ENCODE measurements at regions not wholly inside any gene's neighbourhood (a gene's known extent, or its start where the extent isn't known, plus 50 kb on each side); places are given as distances from the start of the nearest gene placed in this dataset.

GRCh38 chr16:52597772-52598483 lies 51.0 kb upstream of the TOX3 start (continued):
- 0 out of 2 replicates have a peak, but pooled peaks have one; percentile 14 for TF ChIP-seq ZNF318 (CRISPR knock-in tag; IDR thresholded peaks at IDR 0.05)
- no peak for TF ChIP-seq GPBP1L1 (CRISPR knock-in tag; IDR thresholded peaks at IDR 0.05)
- TF ChIP-seq ZNF709 (CRISPR knock-in tag; IDR thresholded peaks at IDR 0.05), result no peak
- no peak for TF ChIP-seq ZNF225 (CRISPR knock-in tag; IDR thresholded peaks at IDR 0.05)
- TF ChIP-seq SNAPC5 (CRISPR knock-in tag; IDR thresholded peaks at IDR 0.05; ENCODE audit: borderline replicate concordance), result no peak
- TF ChIP-seq POLR2AphosphoS5 (IDR thresholded peaks at IDR 0.05; ENCODE audit: low read depth, low read length), result no peak
- peak; percentile 88 for TF ChIP-seq GATAD2A (CRISPR knock-in tag; IDR thresholded peaks at IDR 0.05)
- TF ChIP-seq ZNF597 (CRISPR knock-in tag; IDR thresholded peaks at IDR 0.05), result no peak
- no peak for TF ChIP-seq SMAD1 (CRISPR knock-in tag; IDR thresholded peaks at IDR 0.05; ENCODE audit: borderline replicate concordance, low read depth)
- no peak for TF ChIP-seq ELF4 (CRISPR knock-in tag; IDR thresholded peaks at IDR 0.05; ENCODE audit: borderline replicate concordance)
- no peak for TF ChIP-seq ZNF646 (CRISPR knock-in tag; IDR thresholded peaks at IDR 0.05)
- TF ChIP-seq MED13 (CRISPR knock-in tag; IDR thresholded peaks at IDR 0.05), result no peak
